SK-N-SH treated with all-trans-retinoic acid at 6 μM for 48 hours (cell line): ENCODE measurements at regions not wholly inside any gene's neighbourhood (a gene's known extent, or its start where the extent isn't known, plus 50 kb on each side); places are given as distances from the start of the nearest gene placed in this dataset.
A peak's percentile ranks its signal among the peaks of the same experiment; 100 is the strongest.

Source experiments
- ATAC-seq: fragments of 200-7000 bp; cut with Tn5 transposase; 3 replicates; pipeline ENCODE4 v1.9.1; 2020; ENCODE audit warnings: mild to moderate bottlenecking, moderate library complexity
- ARNTL ChIP-seq: fragments of 450-650 bp; formaldehyde crosslinking; IDR thresholded peaks from 2 replicates; pipeline ENCODE4 v1.5.0; 2020; ENCODE audit warnings: low read depth, mild to moderate bottlenecking, moderate library complexity, borderline replicate concordance
- BACH2 ChIP-seq: fragments of 250-450 bp; sonication (Bioruptor Pico); IDR thresholded peaks from 2 replicates; pipeline ENCODE4 v1.9.0; 2021; ENCODE audit warnings: mild to moderate bottlenecking, borderline replicate concordance
- CSDC2 ChIP-seq: fragments of 250-450 bp; sonication (Bioruptor Pico); IDR thresholded peaks from 2 replicates; pipeline ENCODE4 v1.5.0; 2020; ENCODE audit warnings: mild to moderate bottlenecking, moderate library complexity
- ESRRG ChIP-seq: fragments of 250-450 bp; sonication (Bioruptor Pico); IDR thresholded peaks from 2 replicates; pipeline ENCODE4 v1.6.1; 2021; ENCODE audit warnings: mild to moderate bottlenecking
- GLIS3 ChIP-seq: fragments of 250-450 bp; sonication (Bioruptor Pico); IDR thresholded peaks from 2 replicates; pipeline ENCODE4 v1.5.0; 2020; ENCODE audit warnings: mild to moderate bottlenecking, moderate library complexity
- ISL1 ChIP-seq: fragments of 250-450 bp; sonication (Bioruptor Pico); IDR thresholded peaks from 2 replicates; pipeline ENCODE4 v2.1.2; 2022; ENCODE audit warnings: mild to moderate bottlenecking, moderate library complexity
- OSR1 ChIP-seq: fragments of 250-450 bp; sonication (Bioruptor Pico); IDR thresholded peaks from 2 replicates; pipeline ENCODE4 v1.8.0; 2022; ENCODE audit warnings: moderate library complexity, mild to moderate bottlenecking, inconsistent platforms
- PPARA ChIP-seq: fragments of 250-450 bp; sonication (Bioruptor Pico); IDR thresholded peaks from 2 replicates; pipeline ENCODE4 v1.5.0; 2020; ENCODE audit warnings: mild to moderate bottlenecking, borderline replicate concordance
- RARB ChIP-seq: fragments of 250-450 bp; sonication (Bioruptor Pico); IDR thresholded peaks from 2 replicates; pipeline ENCODE4 v1.8.0; 2021; ENCODE audit warnings: mild to moderate bottlenecking, moderate library complexity
- SNAI2 ChIP-seq: fragments of 250-450 bp; sonication (Bioruptor Pico); IDR thresholded peaks from 2 replicates; pipeline ENCODE4 v1.5.0; 2020; ENCODE audit warnings: mild to moderate bottlenecking, moderate library complexity
- TCF4 ChIP-seq: fragments of 250-450 bp; sonication (Bioruptor Pico); IDR thresholded peaks from 2 replicates; pipeline ENCODE4 v1.8.0; 2021; ENCODE audit warnings: mild to moderate bottlenecking, moderate library complexity, borderline replicate concordance
- TOX ChIP-seq: fragments of 250-450 bp; sonication (Bioruptor Pico); IDR thresholded peaks from 2 replicates; pipeline ENCODE4 v1.8.0; 2021; ENCODE audit warnings: mild to moderate bottlenecking, moderate library complexity, borderline replicate concordance
- ZC3H10 ChIP-seq: fragments of 250-450 bp; sonication (Bioruptor Pico); IDR thresholded peaks from 2 replicates; pipeline ENCODE4 v1.5.1; 2021; ENCODE audit warnings: mild to moderate bottlenecking, moderate library complexity
- ZFP3 ChIP-seq: fragments of 250-450 bp; sonication (Bioruptor Pico); IDR thresholded peaks from 2 replicates; pipeline ENCODE4 v1.5.0; 2020; ENCODE audit warnings: mild to moderate bottlenecking, moderate library complexity
- ZFP30 ChIP-seq: fragments of 450-650 bp; formaldehyde crosslinking; IDR thresholded peaks from 2 replicates; pipeline ENCODE4 v1.5.0; 2022; ENCODE audit warnings: mild to moderate bottlenecking, moderate library complexity
- ZNF565 ChIP-seq: fragments of 450-650 bp; formaldehyde crosslinking; conservative IDR thresholded peaks from 2 replicates; pipeline ENCODE4 v1.5.0; 2020; ENCODE audit warnings: low read depth, mild to moderate bottlenecking, moderate library complexity
- ZNF70 ChIP-seq: fragments of 450-650 bp; formaldehyde crosslinking; IDR thresholded peaks from 2 replicates; pipeline ENCODE4 v1.5.0; 2020; ENCODE audit warnings: mild to moderate bottlenecking, moderate library complexity
- ZNF8 ChIP-seq: fragments of 450-650 bp; formaldehyde crosslinking; IDR thresholded peaks from 2 replicates; pipeline ENCODE4 v1.5.0; 2020; ENCODE audit warnings: mild to moderate bottlenecking, moderate library complexity
- TF ChIP-seq, protein P1 (sequence below): fragments of 250-450 bp; sonication (Bioruptor Pico); IDR thresholded peaks from 2 replicates; pipeline ENCODE4 v1.5.1; 2020; ENCODE audit warnings: low read depth, mild to moderate bottlenecking, moderate library complexity
- TF ChIP-seq, protein P2 (sequence below): fragments of 250-450 bp; sonication (Bioruptor Pico); IDR thresholded peaks from 2 replicates; pipeline ENCODE4 v1.5.0; 2020; ENCODE audit warnings: mild to moderate bottlenecking, moderate library complexity
- TF ChIP-seq, protein P3 (sequence below): fragments of 250-450 bp; sonication (Bioruptor Pico); IDR thresholded peaks from 2 replicates; pipeline ENCODE4 v1.8.0; 2020; ENCODE audit warnings: mild to moderate bottlenecking, moderate library complexity, borderline replicate concordance
- TF ChIP-seq, protein P4 (sequence below): fragments of 250-450 bp; sonication (Bioruptor Pico); IDR thresholded peaks from 2 replicates; pipeline ENCODE4 v1.8.0; 2021; ENCODE audit warnings: low read depth, mild to moderate bottlenecking, moderate library complexity, borderline replicate concordance
- TF ChIP-seq, protein P5 (sequence below): fragments of 250-450 bp; sonication (Bioruptor Pico); IDR thresholded peaks from 2 replicates; pipeline ENCODE4 v1.5.1; 2021; ENCODE audit warnings: mild to moderate bottlenecking, moderate library complexity

DNA sequence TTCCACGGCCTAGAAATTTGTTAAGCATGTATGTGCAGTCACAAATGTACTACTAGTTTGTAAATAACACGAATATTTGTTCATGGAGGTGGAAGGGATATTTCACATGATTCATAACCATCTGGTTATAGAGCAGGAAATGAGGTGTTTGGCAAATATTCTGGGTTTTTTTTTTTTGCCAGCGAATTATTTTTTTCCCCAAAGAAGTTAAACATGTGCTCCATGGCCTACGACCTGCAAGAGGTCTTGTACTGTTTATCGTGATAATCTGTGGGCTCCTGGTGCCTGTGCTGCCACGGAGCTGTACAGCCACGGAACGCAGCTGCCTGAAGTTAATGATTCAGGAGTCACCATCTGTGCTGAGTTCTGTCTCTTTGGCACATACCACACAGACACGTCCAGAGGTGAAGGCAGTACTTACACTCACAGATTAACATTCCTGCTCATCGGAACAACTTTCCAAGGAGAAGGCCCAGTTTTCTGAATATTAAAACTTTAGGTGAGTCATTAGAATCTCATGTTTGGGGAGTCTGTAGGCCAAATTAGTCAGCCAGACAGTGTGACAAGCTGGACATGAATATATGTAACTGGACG lies 156.3 kb downstream of the TMX1 start:
- peak; percentile 59 for ATAC-seq
- TF ChIP-seq, protein P1, sequence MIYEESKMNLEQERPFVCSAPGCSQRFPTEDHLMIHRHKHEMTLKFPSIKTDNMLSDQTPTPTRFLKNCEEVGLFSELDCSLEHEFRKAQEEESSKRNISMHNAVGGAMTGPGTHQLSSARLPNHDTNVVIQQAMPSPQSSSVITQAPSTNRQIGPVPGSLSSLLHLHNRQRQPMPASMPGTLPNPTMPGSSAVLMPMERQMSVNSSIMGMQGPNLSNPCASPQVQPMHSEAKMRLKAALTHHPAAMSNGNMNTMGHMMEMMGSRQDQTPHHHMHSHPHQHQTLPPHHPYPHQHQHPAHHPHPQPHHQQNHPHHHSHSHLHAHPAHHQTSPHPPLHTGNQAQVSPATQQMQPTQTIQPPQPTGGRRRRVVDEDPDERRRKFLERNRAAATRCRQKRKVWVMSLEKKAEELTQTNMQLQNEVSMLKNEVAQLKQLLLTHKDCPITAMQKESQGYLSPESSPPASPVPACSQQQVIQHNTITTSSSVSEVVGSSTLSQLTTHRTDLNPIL (CRISPR knock-in tag), result no peak
- TF ChIP-seq GLIS3 (CRISPR knock-in tag) (no peak), OSR1 (0 out of 2 replicates have a peak, but pooled peaks have one; percentile 33), RARB (no peak), SNAI2 (0 out of 2 replicates have a peak, but pooled peaks have one; percentile 7), ZNF565 (CRISPR knock-in tag) (no peak), TOX (no peak), ZC3H10 (CRISPR knock-in tag) (no peak), ZFP3 (CRISPR knock-in tag) (peak; percentile 75; the same call in 1 of the 2 replicates), ISL1 (CRISPR knock-in tag) (peak; percentile 64), ZFP30 (CRISPR knock-in tag) (no peak), ESRRG (no peak), ZNF8 (CRISPR knock-in tag) (no peak), ZNF70 (CRISPR knock-in tag) (no peak), CSDC2 (peak; percentile 86; the same call in 1 of the 2 replicates), BACH2 (CRISPR knock-in tag) (no peak), ARNTL (CRISPR knock-in tag) (no peak), PPARA (CRISPR knock-in tag) (no peak), TCF4 (CRISPR knock-in tag) (0 out of 2 replicates have a peak, but pooled peaks have one; percentile 8)
- TF ChIP-seq, protein P2, sequence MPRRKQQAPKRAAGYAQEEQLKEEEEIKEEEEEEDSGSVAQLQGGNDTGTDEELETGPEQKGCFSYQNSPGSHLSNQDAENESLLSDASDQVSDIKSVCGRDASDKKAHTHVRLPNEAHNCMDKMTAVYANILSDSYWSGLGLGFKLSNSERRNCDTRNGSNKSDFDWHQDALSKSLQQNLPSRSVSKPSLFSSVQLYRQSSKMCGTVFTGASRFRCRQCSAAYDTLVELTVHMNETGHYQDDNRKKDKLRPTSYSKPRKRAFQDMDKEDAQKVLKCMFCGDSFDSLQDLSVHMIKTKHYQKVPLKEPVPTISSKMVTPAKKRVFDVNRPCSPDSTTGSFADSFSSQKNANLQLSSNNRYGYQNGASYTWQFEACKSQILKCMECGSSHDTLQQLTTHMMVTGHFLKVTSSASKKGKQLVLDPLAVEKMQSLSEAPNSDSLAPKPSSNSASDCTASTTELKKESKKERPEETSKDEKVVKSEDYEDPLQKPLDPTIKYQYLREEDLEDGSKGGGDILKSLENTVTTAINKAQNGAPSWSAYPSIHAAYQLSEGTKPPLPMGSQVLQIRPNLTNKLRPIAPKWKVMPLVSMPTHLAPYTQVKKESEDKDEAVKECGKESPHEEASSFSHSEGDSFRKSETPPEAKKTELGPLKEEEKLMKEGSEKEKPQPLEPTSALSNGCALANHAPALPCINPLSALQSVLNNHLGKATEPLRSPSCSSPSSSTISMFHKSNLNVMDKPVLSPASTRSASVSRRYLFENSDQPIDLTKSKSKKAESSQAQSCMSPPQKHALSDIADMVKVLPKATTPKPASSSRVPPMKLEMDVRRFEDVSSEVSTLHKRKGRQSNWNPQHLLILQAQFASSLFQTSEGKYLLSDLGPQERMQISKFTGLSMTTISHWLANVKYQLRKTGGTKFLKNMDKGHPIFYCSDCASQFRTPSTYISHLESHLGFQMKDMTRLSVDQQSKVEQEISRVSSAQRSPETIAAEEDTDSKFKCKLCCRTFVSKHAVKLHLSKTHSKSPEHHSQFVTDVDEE, result 0 out of 2 replicates have a peak, but pooled peaks have one; percentile 19
- TF ChIP-seq, protein P3, sequence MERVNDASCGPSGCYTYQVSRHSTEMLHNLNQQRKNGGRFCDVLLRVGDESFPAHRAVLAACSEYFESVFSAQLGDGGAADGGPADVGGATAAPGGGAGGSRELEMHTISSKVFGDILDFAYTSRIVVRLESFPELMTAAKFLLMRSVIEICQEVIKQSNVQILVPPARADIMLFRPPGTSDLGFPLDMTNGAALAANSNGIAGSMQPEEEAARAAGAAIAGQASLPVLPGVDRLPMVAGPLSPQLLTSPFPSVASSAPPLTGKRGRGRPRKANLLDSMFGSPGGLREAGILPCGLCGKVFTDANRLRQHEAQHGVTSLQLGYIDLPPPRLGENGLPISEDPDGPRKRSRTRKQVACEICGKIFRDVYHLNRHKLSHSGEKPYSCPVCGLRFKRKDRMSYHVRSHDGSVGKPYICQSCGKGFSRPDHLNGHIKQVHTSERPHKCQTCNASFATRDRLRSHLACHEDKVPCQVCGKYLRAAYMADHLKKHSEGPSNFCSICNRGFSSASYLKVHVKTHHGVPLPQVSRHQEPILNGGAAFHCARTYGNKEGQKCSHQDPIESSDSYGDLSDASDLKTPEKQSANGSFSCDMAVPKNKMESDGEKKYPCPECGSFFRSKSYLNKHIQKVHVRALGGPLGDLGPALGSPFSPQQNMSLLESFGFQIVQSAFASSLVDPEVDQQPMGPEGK (CRISPR knock-in tag), result no peak
- TF ChIP-seq, protein P4, sequence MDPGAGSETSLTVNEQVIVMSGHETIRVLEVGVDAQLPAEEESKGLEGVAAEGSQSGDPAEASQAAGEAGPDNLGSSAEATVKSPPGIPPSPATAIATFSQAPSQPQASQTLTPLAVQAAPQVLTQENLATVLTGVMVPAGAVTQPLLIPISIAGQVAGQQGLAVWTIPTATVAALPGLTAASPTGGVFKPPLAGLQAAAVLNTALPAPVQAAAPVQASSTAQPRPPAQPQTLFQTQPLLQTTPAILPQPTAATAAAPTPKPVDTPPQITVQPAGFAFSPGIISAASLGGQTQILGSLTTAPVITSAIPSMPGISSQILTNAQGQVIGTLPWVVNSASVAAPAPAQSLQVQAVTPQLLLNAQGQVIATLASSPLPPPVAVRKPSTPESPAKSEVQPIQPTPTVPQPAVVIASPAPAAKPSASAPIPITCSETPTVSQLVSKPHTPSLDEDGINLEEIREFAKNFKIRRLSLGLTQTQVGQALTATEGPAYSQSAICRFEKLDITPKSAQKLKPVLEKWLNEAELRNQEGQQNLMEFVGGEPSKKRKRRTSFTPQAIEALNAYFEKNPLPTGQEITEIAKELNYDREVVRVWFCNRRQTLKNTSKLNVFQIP (CRISPR knock-in tag), result no peak
- TF ChIP-seq, protein P5, sequence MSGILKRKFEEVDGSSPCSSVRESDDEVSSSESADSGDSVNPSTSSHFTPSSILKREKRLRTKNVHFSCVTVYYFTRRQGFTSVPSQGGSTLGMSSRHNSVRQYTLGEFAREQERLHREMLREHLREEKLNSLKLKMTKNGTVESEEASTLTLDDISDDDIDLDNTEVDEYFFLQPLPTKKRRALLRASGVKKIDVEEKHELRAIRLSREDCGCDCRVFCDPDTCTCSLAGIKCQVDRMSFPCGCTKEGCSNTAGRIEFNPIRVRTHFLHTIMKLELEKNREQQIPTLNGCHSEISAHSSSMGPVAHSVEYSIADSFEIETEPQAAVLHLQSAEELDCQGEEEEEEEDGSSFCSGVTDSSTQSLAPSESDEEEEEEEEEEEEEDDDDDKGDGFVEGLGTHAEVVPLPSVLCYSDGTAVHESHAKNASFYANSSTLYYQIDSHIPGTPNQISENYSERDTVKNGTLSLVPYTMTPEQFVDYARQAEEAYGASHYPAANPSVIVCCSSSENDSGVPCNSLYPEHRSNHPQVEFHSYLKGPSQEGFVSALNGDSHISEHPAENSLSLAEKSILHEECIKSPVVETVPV (CRISPR knock-in tag), result no peak

DNA sequence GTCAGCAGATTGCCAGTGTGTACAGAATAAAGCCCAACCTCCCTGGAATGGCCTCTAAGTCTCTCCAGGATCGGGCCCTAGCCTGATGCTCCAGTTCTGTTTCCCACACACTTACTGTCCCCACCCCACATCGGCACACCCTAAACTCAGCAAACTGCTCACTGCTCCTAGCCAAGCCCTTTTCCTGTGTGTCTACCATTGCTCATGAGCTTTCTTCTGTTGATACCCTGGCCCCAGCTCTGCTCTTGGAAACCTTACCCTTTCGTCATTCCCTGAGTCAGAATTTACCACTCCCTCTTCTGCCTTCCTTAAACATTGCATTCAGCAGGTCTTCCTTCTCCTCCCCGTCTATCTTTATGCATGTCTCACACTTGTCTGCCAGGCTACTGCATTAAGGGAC lies 158.9 kb downstream of the TMX1 start:
- ATAC-seq, result peak; percentile 1; the same call in 2 of the 3 replicates
- TF ChIP-seq GLIS3 (CRISPR knock-in tag) (no peak), ZNF70 (CRISPR knock-in tag) (no peak), ZFP30 (CRISPR knock-in tag) (no peak), ARNTL (CRISPR knock-in tag) (no peak), TOX (no peak), SNAI2 (no peak), TCF4 (CRISPR knock-in tag) (no peak), ISL1 (CRISPR knock-in tag) (no peak), ZFP3 (CRISPR knock-in tag) (no peak), RARB (no peak), CSDC2 (no peak), ESRRG (no peak), BACH2 (CRISPR knock-in tag) (no peak)
- TF ChIP-seq, protein P5 (CRISPR knock-in tag), result no peak
- TF ChIP-seq, protein P3 (CRISPR knock-in tag), result no peak
- TF ChIP-seq, protein P1 (CRISPR knock-in tag), result no peak
